IPS DF 4.7 (cell line): ENCODE measurements at regions not wholly inside any gene's neighbourhood (a gene's known extent, or its start where the extent isn't known, plus 50 kb on each side); places are given as distances from the start of the nearest gene placed in this dataset.
"Not testable (repeated sequence)": the region's sequence is repeated elsewhere in the genome, so short reads cannot be mapped to it uniquely, and the experiment has no call there.

Experiments used
- DNase-seq: peaks from one replicate; pipeline ENCODE4 v3.0.0-alpha.2; 2013; ENCODE audit warnings: low spot score; ENCODE audit errors: extremely low read depth

DNA sequence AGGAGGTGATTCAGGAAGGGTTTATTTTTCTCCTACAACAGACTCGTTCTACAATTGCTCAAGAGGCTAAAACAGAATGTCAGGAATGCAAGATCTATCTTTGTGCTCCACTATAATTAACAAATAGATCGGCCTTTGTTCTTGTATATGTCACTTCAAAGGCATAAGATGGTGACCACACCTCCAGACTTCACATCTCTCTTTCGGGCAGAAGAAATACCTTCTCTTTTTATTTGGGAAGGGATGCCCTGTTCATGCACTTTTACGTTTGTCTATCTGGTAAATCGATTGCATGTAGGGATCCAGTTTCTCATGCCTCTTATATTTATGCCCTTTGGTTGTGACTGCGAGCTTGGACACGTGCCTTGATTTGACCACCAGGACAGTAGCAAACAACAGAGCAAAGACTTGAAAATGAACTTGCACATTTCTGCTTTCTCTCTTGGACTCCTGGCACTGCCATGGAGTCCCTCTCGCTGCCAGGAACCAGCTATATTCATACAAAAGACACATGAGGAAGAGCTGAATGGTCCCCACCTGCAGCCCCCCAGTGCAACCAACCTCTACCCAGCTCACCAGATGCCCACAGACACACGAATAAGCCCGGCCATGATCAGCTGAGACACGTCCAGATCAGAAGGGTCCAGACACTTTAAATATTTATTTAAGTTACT is 219.8 kb upstream of the STXBP5 start:
- no peak for DNase-seq

DNA sequence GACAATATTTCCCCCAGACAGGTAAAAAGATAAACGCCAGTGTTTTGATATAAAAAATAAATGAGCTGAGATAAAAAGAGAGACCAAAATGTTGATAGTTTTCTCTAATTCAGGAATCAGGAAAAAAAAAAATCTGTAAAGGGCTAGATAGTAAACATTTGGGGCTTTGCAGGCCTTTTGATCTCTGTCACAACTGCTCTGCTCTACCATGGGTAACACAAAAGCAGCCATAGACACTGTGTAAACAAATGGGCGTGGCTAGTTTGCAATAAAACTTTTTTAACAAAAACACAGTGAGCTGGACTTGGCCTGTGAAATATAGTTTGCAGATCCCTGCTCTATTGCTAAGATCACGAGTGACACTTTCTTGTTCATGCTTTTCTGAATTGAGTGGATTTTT is 219.1 kb upstream of the STXBP5 start:
- DNase-seq, result no peak

DNA sequence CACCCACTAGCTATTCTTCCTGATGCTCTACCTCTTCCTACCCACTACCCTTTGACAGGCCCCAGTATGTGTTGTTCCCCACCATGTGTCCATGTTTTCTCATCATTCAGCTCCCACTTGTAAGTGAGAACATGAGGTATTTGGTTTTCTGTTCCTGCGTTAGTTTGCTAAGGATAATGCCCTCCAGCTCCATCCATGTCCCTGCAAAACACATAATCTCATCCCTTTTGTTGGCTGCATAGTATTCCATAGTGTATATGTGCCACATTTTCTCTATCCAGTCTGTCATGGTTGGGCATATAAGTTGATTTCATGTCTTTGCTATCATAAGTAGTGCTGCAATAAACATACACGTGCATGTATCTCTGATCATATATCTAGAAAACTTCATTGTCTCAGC is 218.3 kb upstream of the STXBP5 start:
- DNase-seq, result no peak

DNA sequence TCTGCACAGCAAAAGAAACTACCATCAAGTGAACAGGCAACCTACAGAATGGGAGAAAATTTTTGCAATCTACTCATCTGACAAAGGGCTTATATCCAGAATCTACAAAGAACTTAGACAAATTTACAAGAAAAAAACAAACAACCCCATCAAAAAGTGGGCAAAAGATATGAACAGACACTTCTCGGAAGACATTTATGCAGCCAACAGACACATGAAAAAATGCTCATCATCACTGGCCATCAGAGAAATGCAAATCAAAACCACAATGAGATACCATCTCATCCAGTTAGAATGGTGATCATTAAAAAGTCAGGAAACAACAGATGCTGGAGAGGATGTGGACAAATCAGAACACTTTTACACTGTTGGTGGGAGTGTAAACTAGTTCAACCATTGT is 216.3 kb upstream of the STXBP5 start:
- not testable (repeated sequence) for DNase-seq

DNA sequence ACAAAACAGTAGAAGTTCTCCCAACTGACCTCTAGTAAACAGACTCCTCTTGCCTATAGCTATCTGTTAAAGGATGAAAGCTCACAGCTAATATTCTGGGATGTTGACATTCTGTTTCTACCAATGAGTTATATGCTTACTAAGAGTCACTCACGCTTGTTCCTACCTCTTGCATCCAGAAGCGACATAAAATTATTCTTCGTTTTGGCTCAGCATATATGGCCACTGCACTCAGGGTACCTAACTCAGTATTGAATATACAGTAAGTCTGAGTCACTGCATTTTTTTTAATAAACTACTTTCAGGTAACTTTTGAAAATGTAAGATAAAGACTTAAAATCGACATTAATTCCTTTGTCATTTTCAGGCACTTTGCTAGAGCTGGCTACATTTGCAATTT is 214.4 kb upstream of the STXBP5 start:
- DNase-seq, result no peak

- no peak for DNase-seq
These were observed 213.9 kb upstream of the STXBP5 start for GRCh38 chr6:146990284-146990683.

DNA sequence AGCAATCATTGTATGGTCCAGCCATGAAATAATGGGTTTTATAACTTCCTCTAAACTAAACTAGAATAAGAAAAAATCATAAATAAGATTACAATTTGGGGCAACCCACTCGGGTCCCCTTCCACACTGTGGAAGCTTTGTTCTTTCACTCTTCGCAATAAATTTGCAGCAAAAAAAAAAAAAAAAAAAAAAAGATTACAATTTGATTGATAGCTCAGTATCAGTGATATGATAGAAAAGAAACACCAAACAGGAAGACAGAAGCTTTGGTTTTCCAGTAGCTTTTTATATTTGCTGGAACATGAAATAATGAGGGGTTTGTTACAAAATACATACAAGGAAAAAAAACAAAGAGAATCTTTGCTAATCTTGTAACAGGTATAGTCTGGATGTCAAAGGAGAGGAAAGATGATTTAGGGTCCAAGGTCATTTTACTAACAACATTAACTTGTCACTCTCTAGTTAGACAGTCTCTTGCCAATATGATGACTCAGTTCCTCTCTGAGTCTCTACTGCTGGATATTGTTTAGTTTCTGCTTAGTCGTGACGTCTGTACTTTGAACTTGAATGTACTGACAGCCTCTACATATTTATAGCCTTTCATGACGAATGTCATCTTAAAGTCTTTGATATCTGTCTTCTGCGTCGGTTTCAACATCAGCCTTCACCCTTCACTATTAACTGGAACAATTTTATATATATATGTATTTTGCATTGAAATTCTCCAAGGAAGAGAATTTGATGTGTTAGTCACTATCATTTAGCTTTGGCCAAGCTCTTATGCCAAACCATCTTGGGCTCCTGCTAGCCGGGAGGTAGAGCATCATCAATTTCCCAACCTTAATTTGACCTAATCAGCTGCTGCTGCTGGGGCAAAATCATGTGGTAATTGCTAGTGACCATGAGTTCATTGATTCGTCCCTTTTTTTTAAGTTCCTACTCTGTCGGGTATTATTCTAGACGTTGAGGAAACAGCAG is 213.1 kb upstream of the STXBP5 start:
- no peak for DNase-seq

- DNase-seq, result no peak
These were observed 207.2 kb upstream of the STXBP5 start for GRCh38 chr6:146997062-146997461.

DNA sequence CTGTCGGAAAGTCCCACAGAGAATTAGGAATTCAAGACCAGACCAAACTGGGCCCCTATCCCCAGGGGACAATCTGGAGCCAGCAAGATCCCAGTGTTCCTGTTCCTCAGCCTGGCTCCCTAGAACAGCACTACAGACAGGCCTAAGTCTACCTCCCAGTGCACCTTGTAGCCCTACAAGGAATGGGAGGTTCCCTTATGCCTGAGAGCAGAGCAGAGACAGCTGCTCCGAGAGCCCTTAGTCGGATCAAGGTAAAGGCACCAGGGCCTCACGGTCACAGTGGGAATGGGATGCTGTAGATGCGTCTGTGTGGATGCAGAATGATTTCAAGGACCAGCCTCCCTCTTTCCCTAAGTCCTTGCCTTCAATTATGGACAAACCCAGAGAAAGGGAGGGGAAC is 204.5 kb upstream of the STXBP5 start:
- DNase-seq, result no peak

DNA sequence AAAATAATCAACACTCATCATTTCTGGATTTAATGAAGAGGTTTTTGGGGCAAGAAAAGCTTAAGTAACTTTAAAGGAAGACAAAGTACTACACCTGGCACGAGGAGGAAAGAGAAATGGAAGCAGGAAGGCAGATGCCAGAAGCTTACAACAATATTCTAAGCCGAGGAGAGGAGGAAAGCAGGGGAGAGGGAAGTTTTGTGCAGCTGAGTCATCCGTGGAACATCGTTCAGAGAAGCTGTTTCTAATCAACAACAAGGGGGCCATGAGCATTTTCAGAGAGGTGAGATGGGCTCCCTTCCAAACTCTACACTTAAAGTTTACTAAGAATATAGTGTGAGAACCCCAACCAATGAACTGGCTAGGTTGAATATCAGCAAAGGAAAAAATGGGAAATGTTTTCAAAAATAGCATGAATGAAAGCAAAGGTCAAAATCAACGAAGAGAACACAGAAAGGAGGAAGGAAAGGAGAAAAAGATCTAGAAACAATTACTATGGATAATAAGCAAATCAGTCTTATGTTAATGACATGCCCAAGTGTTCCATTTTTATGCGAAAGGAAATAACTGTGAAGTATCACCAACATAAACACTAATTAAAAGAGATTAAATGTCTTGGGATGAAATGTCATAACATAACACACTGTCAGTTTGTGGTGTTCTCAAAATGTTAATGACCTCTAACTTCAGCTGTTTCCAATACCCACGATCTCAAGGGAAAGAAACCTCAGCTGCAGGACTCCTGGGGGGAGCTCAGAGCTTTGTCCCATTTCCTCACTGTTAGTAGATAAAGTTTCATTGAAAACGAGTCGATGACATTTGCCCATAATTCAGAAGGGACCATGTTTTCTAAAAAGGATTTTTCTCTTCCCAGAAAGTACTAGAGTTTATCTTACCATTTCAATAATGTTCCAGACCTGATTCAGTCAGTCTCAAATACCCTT is 203.4 kb upstream of the STXBP5 start:
- no peak for DNase-seq

DNA sequence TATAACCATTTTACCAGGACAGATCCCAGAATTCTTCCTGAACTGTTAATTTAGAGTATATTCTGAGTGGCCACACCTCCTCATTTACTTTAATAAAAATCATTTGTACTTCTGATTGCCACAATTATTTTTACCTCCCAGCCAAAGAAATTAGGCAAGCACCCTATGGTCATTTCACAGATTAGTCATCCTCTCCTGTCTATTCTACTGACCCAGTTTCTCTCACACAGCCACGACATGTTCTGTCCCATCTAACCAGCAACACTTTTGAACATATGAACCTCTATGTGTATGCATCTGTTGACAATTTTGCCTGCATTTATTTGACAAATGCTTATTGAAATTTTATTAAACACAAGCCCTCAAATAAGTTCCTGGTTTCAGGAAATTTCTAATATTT is 202.6 kb upstream of the STXBP5 start:
- no peak for DNase-seq

- no peak for DNase-seq
These were observed 201.0 kb upstream of the STXBP5 start for GRCh38 chr6:147003186-147003585.

DNA sequence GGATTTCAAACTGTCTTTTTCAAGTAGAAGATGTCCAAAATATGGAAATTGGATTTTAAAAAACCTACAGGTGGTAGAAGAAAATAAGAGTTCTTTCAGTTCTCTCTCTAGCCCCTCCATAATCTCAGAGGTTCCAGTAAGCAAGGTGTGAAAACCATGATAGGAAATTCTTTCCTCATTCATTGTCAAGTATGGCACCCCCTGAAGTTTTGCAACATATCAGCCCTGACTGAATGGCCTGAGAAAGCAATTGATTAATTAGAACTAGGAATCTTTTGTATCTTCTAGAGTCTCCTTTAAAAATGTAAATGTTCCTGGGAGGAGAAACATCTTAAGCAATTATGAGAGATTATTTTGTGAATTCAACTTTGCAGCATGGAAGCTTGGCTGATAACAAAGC is 198.7 kb upstream of the STXBP5 start:
- DNase-seq, result no peak

- DNase-seq, result no peak
These were observed 196.8 kb upstream of the STXBP5 start for GRCh38 chr6:147007441-147007840.

- no peak for DNase-seq
These were observed 194.9 kb upstream of the STXBP5 start for GRCh38 chr6:147009358-147009757.

DNA sequence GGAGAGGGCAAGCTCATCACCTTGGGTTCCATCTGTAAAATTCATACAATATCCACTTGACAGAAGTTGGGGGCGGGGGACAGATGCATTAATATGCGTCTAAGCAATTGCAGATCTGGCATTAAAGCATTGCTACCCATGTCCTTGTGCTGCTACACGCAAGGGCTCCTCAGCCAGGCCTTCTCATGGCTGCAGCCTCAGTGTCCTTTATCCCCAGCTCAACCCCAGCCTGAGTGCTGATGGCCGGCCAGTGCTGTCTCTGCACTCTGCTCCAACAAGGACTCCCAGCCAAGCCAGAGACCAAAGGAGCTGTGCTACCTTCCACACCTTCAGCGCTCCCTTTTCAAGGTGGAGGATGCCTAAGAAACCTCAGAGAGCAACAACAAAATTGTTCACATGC is 188.5 kb upstream of the STXBP5 start:
- DNase-seq, result no peak

GRCh38 chr6:147016440-147016839 is 187.8 kb upstream of the STXBP5 start:
- no peak for DNase-seq

DNA sequence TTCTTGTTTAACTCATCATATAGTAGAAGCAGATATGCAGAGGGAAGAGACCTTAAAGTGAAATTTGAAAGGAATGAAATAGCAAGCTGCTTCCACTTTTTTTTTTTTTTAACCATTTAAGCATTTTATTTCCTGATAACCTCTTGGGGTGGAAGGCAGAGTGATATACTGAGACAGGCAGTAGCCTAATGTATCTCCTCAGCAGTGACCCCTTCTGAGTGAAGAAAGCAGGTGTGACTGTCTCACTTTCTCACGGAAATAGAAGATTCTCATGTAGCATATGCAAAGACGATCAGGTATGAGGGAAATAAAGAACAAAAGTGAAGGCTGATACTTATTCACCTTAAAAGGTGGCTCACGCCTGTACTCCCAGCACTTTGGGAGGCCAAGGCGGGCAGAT is 187.1 kb upstream of the STXBP5 start:
- no peak for DNase-seq

DNA sequence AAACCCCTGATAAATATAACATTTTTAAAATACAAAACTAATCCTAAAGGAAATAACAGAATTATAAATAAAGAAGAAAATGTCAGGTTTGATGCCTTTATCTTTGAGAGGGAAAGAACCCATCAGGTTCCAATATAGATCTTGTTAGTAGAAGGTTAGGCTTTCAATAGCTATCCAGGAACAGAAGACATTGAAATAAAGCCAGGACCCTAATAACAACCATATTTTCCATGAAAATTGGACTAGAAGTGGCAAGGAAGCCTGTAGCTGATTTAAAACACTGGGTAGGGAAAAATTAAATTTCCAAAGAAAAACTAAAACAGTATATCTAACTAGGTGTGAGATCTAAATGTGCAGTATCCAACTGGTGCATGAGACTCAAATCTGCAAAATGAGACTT is 185.2 kb upstream of the STXBP5 start:
- DNase-seq, result no peak

DNA sequence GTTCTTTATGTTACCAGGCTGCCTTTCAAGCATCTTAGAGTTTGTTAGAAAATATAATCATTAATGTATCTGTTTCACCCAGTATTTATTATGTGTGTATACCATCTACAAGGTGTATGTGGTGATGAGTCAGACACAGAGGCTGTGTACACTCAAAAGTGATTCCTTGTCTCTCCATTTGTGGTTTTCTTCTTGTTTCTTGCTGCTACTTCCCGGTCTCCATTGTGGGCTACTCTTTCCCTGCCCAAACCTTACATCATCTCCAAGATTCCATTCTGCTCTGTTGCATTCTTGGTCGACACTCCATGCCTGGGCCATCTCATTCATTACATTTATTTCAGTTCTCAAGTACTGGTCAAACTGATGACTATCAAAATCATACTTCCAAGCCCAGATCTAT is 182.2 kb upstream of the STXBP5 start:
- no peak for DNase-seq

DNA sequence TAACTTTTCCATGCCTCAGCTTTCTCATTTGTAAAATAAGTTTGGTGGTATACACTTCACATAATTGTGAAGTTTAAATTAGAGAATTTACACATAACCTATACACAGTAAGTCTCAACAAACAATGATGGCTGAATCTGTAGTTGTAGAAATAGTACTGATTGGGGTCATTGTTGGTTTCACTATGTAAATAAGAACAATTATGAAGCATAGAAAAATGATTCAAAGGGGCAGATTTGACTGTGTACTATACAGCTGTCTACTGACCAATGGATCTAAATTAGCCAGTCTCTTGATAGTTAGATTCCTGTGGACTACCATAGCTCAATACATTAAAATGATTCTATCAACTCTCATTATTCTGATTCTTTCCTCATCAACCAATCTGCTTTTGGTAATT is 181.1 kb upstream of the STXBP5 start:
- DNase-seq, result no peak

DNA sequence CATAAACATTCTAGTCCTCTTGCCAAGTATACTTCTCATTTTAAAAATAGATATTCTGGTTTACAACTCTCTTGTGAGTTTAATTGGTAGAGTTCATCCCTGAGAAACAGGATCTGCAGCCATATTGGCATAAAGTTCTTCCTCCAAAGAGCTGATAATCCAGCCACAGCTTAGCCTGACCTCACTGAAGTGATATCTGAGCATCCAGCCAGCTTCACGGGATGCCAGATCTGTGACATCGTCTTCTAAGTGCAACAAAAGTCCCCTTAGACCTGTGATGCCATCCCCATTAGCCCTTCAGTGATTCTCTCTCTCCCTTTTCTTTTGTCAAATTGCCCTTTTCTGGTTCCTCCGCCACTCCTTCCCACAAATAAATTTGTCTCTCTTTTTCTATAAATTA is 180.6 kb upstream of the STXBP5 start:
- DNase-seq, result no peak
